ENCODE measurements at regions not wholly inside any gene's neighbourhood (a gene's known extent, or its start where the extent isn't known, plus 50 kb on each side); places are given as distances from the start of the nearest gene placed in this dataset.
"Not testable (repeated sequence)": the region's sequence is repeated elsewhere in the genome, so short reads cannot be mapped to it uniquely, and the experiment has no call there.

GRCh38 chr7:51606601-51607154, 290.1 kb upstream of the COBL start:
- TF ChIP-seq EZH2 (IDR thresholded peaks at IDR 0.05; ENCODE audit: insufficient read depth, low read length): no peak
- TF ChIP-seq CTCF (IDR thresholded peaks at IDR 0.05; ENCODE audit: insufficient read depth, low read depth, low read length): no peak
- Mint-ChIP-seq H3K27ac (ENCODE audit: unreplicated experiment) (no peak overlapping the region), H3K27me3 (ENCODE audit: low read depth, unreplicated experiment) (peaks cover 5% of the 10 kb centered on the region), H3K4me3 (ENCODE audit: unreplicated experiment) (no peak overlapping the region), H3K4me1 (ENCODE audit: low read depth, unreplicated experiment) (peaks cover 2% of the 10 kb centered on the region), H3K9me3 (ENCODE audit: unreplicated experiment) (peaks cover 3% of the 10 kb centered on the region), H3K36me3 (ENCODE audit: low read depth, unreplicated experiment) (no peaks in the 10 kb centered on the region)
- H3K36me3 ChIP-seq (ENCODE audit: insufficient read depth, low read length): no peaks in the 10 kb centered on the region
- no peaks in the 10 kb centered on the region for H3K4me1 ChIP-seq (ENCODE audit: insufficient read depth, low read length)
- no peak overlapping the region for H2AFZ ChIP-seq (ENCODE audit: low read depth, low read length)
- no peak overlapping the region for H3K9ac ChIP-seq (ENCODE audit: low read length)
- H3K27me3 ChIP-seq (ENCODE audit: insufficient read depth, low read length): no peaks in the 10 kb centered on the region
- FAIRE-seq (no peak), DNase-seq (ENCODE audit: low read depth) (no peak)
- no peak overlapping the region for H3K4me3 ChIP-seq (ENCODE audit: insufficient read depth, low read depth, low read length)
- no peak overlapping the region for H3K27ac ChIP-seq (ENCODE audit: low read depth, low read length)
- peaks cover 3% of the 10 kb centered on the region for H3K9me3 ChIP-seq (ENCODE audit: insufficient read depth, low read depth, low read length)
- no peak overlapping the region for H3K4me2 ChIP-seq (ENCODE audit: low read length)
- H4K20me1 ChIP-seq (ENCODE audit: insufficient read depth, low read length): no peaks in the 10 kb centered on the region
- H3K79me2 ChIP-seq (ENCODE audit: insufficient read depth, low read length): no peaks in the 10 kb centered on the region

- Histone ChIP-seq H3K4me2 (ENCODE audit: low read length) (no peak overlapping the region), H2AFZ (ENCODE audit: low read depth, low read length) (no peak overlapping the region), H3K4me3 (ENCODE audit: insufficient read depth, low read depth, low read length) (no peak overlapping the region), H3K79me2 (ENCODE audit: insufficient read depth, low read length) (no peaks in the 10 kb centered on the region), H3K27me3 (ENCODE audit: insufficient read depth, low read length) (no peaks in the 10 kb centered on the region), H3K4me1 (ENCODE audit: insufficient read depth, low read length) (no peaks in the 10 kb centered on the region), H4K20me1 (ENCODE audit: insufficient read depth, low read length) (no peaks in the 10 kb centered on the region), H3K27ac (ENCODE audit: low read depth, low read length) (no peak overlapping the region), H3K36me3 (ENCODE audit: insufficient read depth, low read length) (no peaks in the 10 kb centered on the region), H3K9ac (ENCODE audit: low read length) (no peak overlapping the region), H3K9me3 (ENCODE audit: insufficient read depth, low read depth, low read length) (peaks cover under 1% of the 10 kb centered on the region)
- Mint-ChIP-seq H3K27ac (ENCODE audit: unreplicated experiment) (no peak overlapping the region), H3K27me3 (ENCODE audit: low read depth, unreplicated experiment) (peaks cover 3% of the 10 kb centered on the region), H3K36me3 (ENCODE audit: low read depth, unreplicated experiment) (no peaks in the 10 kb centered on the region), H3K9me3 (ENCODE audit: unreplicated experiment) (peaks cover 16% of the 10 kb centered on the region), H3K4me1 (ENCODE audit: low read depth, unreplicated experiment) (no peaks in the 10 kb centered on the region), H3K4me3 (ENCODE audit: unreplicated experiment) (no peak overlapping the region)
- TF ChIP-seq EZH2 (IDR thresholded peaks at IDR 0.05; ENCODE audit: insufficient read depth, low read length): no peak
- TF ChIP-seq CTCF (IDR thresholded peaks at IDR 0.05; ENCODE audit: insufficient read depth, low read depth, low read length): no peak
- DNase-seq (ENCODE audit: low read depth): no peak
- FAIRE-seq: no peak
Measured at GRCh38 chr7:51602376-51602775, 285.8 kb upstream of the COBL start.

- Mint-ChIP-seq H3K9me3 (ENCODE audit: unreplicated experiment) (peaks cover 16% of the 10 kb centered on the region), H3K4me3 (ENCODE audit: unreplicated experiment) (no peak overlapping the region), H3K4me1 (ENCODE audit: low read depth, unreplicated experiment) (no peaks in the 10 kb centered on the region), H3K36me3 (ENCODE audit: low read depth, unreplicated experiment) (no peaks in the 10 kb centered on the region), H3K27ac (ENCODE audit: unreplicated experiment) (no peak overlapping the region), H3K27me3 (ENCODE audit: low read depth, unreplicated experiment) (peaks cover 2% of the 10 kb centered on the region)
- Histone ChIP-seq H3K27ac (ENCODE audit: low read depth, low read length) (no peak overlapping the region), H3K79me2 (ENCODE audit: insufficient read depth, low read length) (no peaks in the 10 kb centered on the region), H2AFZ (ENCODE audit: low read depth, low read length) (no peak overlapping the region), H4K20me1 (ENCODE audit: insufficient read depth, low read length) (no peaks in the 10 kb centered on the region), H3K4me3 (ENCODE audit: insufficient read depth, low read depth, low read length) (no peak overlapping the region), H3K27me3 (ENCODE audit: insufficient read depth, low read length) (no peaks in the 10 kb centered on the region), H3K36me3 (ENCODE audit: insufficient read depth, low read length) (no peaks in the 10 kb centered on the region), H3K9me3 (ENCODE audit: insufficient read depth, low read depth, low read length) (no peaks in the 10 kb centered on the region), H3K4me2 (ENCODE audit: low read length) (no peak overlapping the region), H3K4me1 (ENCODE audit: insufficient read depth, low read length) (no peaks in the 10 kb centered on the region), H3K9ac (ENCODE audit: low read length) (no peak overlapping the region)
- DNase-seq (ENCODE audit: low read depth) (no peak), FAIRE-seq (no peak)
- TF ChIP-seq CTCF (IDR thresholded peaks at IDR 0.05; ENCODE audit: insufficient read depth, low read depth, low read length) (no peak), EZH2 (IDR thresholded peaks at IDR 0.05; ENCODE audit: insufficient read depth, low read length) (no peak)
Measured at GRCh38 chr7:51601461-51601860, 284.9 kb upstream of the COBL start.

- H3K79me2 ChIP-seq (ENCODE audit: insufficient read depth, low read length); H3K4me1 ChIP-seq (ENCODE audit: insufficient read depth, low read length); H3K27ac ChIP-seq (ENCODE audit: low read depth, low read length); DNase-seq (ENCODE audit: low read depth); H3K4me3 ChIP-seq (ENCODE audit: insufficient read depth, low read depth, low read length); H4K20me1 ChIP-seq (ENCODE audit: insufficient read depth, low read length); H3K36me3 Mint-ChIP-seq (ENCODE audit: low read depth, unreplicated experiment); H3K36me3 ChIP-seq (ENCODE audit: insufficient read depth, low read length); FAIRE-seq; H3K4me3 Mint-ChIP-seq (ENCODE audit: unreplicated experiment); H3K9me3 ChIP-seq (ENCODE audit: insufficient read depth, low read depth, low read length); H3K27me3 ChIP-seq (ENCODE audit: insufficient read depth, low read length); H3K27me3 Mint-ChIP-seq (ENCODE audit: low read depth, unreplicated experiment); H3K4me2 ChIP-seq (ENCODE audit: low read length); H2AFZ ChIP-seq (ENCODE audit: low read depth, low read length); H3K4me1 Mint-ChIP-seq (ENCODE audit: low read depth, unreplicated experiment); H3K9ac ChIP-seq (ENCODE audit: low read length); H3K27ac Mint-ChIP-seq (ENCODE audit: unreplicated experiment): not testable (repeated sequence)
- H3K9me3 Mint-ChIP-seq (ENCODE audit: unreplicated experiment): peaks cover 18% of the 10 kb centered on the region
Measured at GRCh38 chr7:51599935-51600334, 283.3 kb upstream of the COBL start.

Data from astrocyte (in vitro differentiated cells and primary cell).